ENCODE measurements at regions not wholly inside any gene's neighbourhood (a gene's known extent, or its start where the extent isn't known, plus 50 kb on each side); places are given as distances from the start of the nearest gene placed in this dataset.
"Not testable (repeated sequence)": the region's sequence is repeated elsewhere in the genome, so short reads cannot be mapped to it uniquely, and the experiment has no call there.

GRCh38 chr2:131607056-131607455, 79.4 kb downstream of the CCDC74A start:
- H3K27me3 ChIP-seq (ENCODE audit: control insufficient read depth in 5 of 5, insufficient read depth in 4 of 5, low read length in 5 of 5); H3K9ac ChIP-seq (ENCODE audit: low read length in 5 of 5); H3K4me3 ChIP-seq (ENCODE audit: low read depth in 1 of 5, low read length in 5 of 5); H3K27ac ChIP-seq (ENCODE audit: low read depth, low read length); H3K36me3 ChIP-seq (ENCODE audit: control insufficient read depth in 5 of 5, insufficient read depth in 5 of 5, low read length in 5 of 5); H3K4me1 ChIP-seq (ENCODE audit: control insufficient read depth in 5 of 5, insufficient read depth in 5 of 5, low read length in 5 of 5); H3K9me3 ChIP-seq (ENCODE audit: control insufficient read depth in 5 of 5, low read length in 5 of 5): not testable (repeated sequence)

- not testable (repeated sequence) for H3K4me3 ChIP-seq (ENCODE audit: low read depth in 1 of 5, low read length in 5 of 5); H3K36me3 ChIP-seq (ENCODE audit: control insufficient read depth in 5 of 5, insufficient read depth in 5 of 5, low read length in 5 of 5); H3K9me3 ChIP-seq (ENCODE audit: control insufficient read depth in 5 of 5, low read length in 5 of 5); H3K9ac ChIP-seq (ENCODE audit: low read length in 5 of 5); H3K27ac ChIP-seq (ENCODE audit: low read depth, low read length); H3K27me3 ChIP-seq (ENCODE audit: control insufficient read depth in 5 of 5, insufficient read depth in 4 of 5, low read length in 5 of 5); H3K4me1 ChIP-seq (ENCODE audit: control insufficient read depth in 5 of 5, insufficient read depth in 5 of 5, low read length in 5 of 5)
Measured at GRCh38 chr2:131614539-131614938, 86.9 kb downstream of the CCDC74A start.

- H3K36me3 ChIP-seq (ENCODE audit: control insufficient read depth in 5 of 5, insufficient read depth in 5 of 5, low read length in 5 of 5); H3K4me1 ChIP-seq (ENCODE audit: control insufficient read depth in 5 of 5, insufficient read depth in 5 of 5, low read length in 5 of 5); H3K27me3 ChIP-seq (ENCODE audit: control insufficient read depth in 5 of 5, insufficient read depth in 4 of 5, low read length in 5 of 5); H3K9ac ChIP-seq (ENCODE audit: low read length in 5 of 5); H3K27ac ChIP-seq (ENCODE audit: low read depth, low read length); H3K9me3 ChIP-seq (ENCODE audit: control insufficient read depth in 5 of 5, low read length in 5 of 5); H3K4me3 ChIP-seq (ENCODE audit: low read depth in 1 of 5, low read length in 5 of 5): not testable (repeated sequence)
Measured at GRCh38 chr2:131618320-131618719, 90.6 kb downstream of the CCDC74A start.

- H3K4me3 ChIP-seq (ENCODE audit: low read depth in 1 of 5, low read length in 5 of 5); H3K9ac ChIP-seq (ENCODE audit: low read length in 5 of 5); H3K9me3 ChIP-seq (ENCODE audit: control insufficient read depth in 5 of 5, low read length in 5 of 5); H3K4me1 ChIP-seq (ENCODE audit: control insufficient read depth in 5 of 5, insufficient read depth in 5 of 5, low read length in 5 of 5); H3K27ac ChIP-seq (ENCODE audit: low read depth, low read length); H3K27me3 ChIP-seq (ENCODE audit: control insufficient read depth in 5 of 5, insufficient read depth in 4 of 5, low read length in 5 of 5); H3K36me3 ChIP-seq (ENCODE audit: control insufficient read depth in 5 of 5, insufficient read depth in 5 of 5, low read length in 5 of 5): not testable (repeated sequence)
Measured at GRCh38 chr2:131622874-131623273, 95.2 kb downstream of the CCDC74A start.

GRCh38 chr2:131626011-131626410, 98.3 kb downstream of the CCDC74A start:
- not testable (repeated sequence) for H3K9me3 ChIP-seq (ENCODE audit: control insufficient read depth in 5 of 5, low read length in 5 of 5); H3K27me3 ChIP-seq (ENCODE audit: control insufficient read depth in 5 of 5, insufficient read depth in 4 of 5, low read length in 5 of 5); H3K9ac ChIP-seq (ENCODE audit: low read length in 5 of 5); H3K4me3 ChIP-seq (ENCODE audit: low read depth in 1 of 5, low read length in 5 of 5); H3K36me3 ChIP-seq (ENCODE audit: control insufficient read depth in 5 of 5, insufficient read depth in 5 of 5, low read length in 5 of 5); H3K4me1 ChIP-seq (ENCODE audit: control insufficient read depth in 5 of 5, insufficient read depth in 5 of 5, low read length in 5 of 5); H3K27ac ChIP-seq (ENCODE audit: low read depth, low read length)

GRCh38 chr2:131626565-131626964, 98.9 kb downstream of the CCDC74A start:
- H3K9ac ChIP-seq (ENCODE audit: low read length in 5 of 5); H3K9me3 ChIP-seq (ENCODE audit: control insufficient read depth in 5 of 5, low read length in 5 of 5); H3K36me3 ChIP-seq (ENCODE audit: control insufficient read depth in 5 of 5, insufficient read depth in 5 of 5, low read length in 5 of 5); H3K27ac ChIP-seq (ENCODE audit: low read depth, low read length); H3K4me1 ChIP-seq (ENCODE audit: control insufficient read depth in 5 of 5, insufficient read depth in 5 of 5, low read length in 5 of 5); H3K27me3 ChIP-seq (ENCODE audit: control insufficient read depth in 5 of 5, insufficient read depth in 4 of 5, low read length in 5 of 5); H3K4me3 ChIP-seq (ENCODE audit: low read depth in 1 of 5, low read length in 5 of 5): not testable (repeated sequence)

- H3K4me1 ChIP-seq (ENCODE audit: control insufficient read depth in 5 of 5, insufficient read depth in 5 of 5, low read length in 5 of 5); H3K4me3 ChIP-seq (ENCODE audit: low read depth in 1 of 5, low read length in 5 of 5); H3K36me3 ChIP-seq (ENCODE audit: control insufficient read depth in 5 of 5, insufficient read depth in 5 of 5, low read length in 5 of 5); H3K27ac ChIP-seq (ENCODE audit: low read depth, low read length); H3K9ac ChIP-seq (ENCODE audit: low read length in 5 of 5); H3K9me3 ChIP-seq (ENCODE audit: control insufficient read depth in 5 of 5, low read length in 5 of 5); H3K27me3 ChIP-seq (ENCODE audit: control insufficient read depth in 5 of 5, insufficient read depth in 4 of 5, low read length in 5 of 5): not testable (repeated sequence)
Measured at GRCh38 chr2:131627777-131628176, 100.1 kb downstream of the CCDC74A start.

- H3K27me3 ChIP-seq (ENCODE audit: control insufficient read depth in 5 of 5, insufficient read depth in 4 of 5, low read length in 5 of 5), result not testable (repeated sequence)
Measured at GRCh38 chr2:131631648-131632047, 104.0 kb downstream of the CCDC74A start.

GRCh38 chr2:131633405-131633804, 105.7 kb downstream of the CCDC74A start:
- H3K9me3 ChIP-seq (ENCODE audit: control insufficient read depth in 5 of 5, low read length in 5 of 5); H3K4me1 ChIP-seq (ENCODE audit: control insufficient read depth in 5 of 5, insufficient read depth in 5 of 5, low read length in 5 of 5); H3K36me3 ChIP-seq (ENCODE audit: control insufficient read depth in 5 of 5, insufficient read depth in 5 of 5, low read length in 5 of 5); H3K27me3 ChIP-seq (ENCODE audit: control insufficient read depth in 5 of 5, insufficient read depth in 4 of 5, low read length in 5 of 5); H3K9ac ChIP-seq (ENCODE audit: low read length in 5 of 5); H3K27ac ChIP-seq (ENCODE audit: low read depth, low read length); H3K4me3 ChIP-seq (ENCODE audit: low read depth in 1 of 5, low read length in 5 of 5): not testable (repeated sequence)

More at GRCh38 chr2:131631648-131632047, 104.0 kb downstream of the CCDC74A start:
- H3K27ac ChIP-seq (ENCODE audit: low read depth, low read length); H3K9me3 ChIP-seq (ENCODE audit: control insufficient read depth in 5 of 5, low read length in 5 of 5); H3K4me1 ChIP-seq (ENCODE audit: control insufficient read depth in 5 of 5, insufficient read depth in 5 of 5, low read length in 5 of 5); H3K36me3 ChIP-seq (ENCODE audit: control insufficient read depth in 5 of 5, insufficient read depth in 5 of 5, low read length in 5 of 5); H3K9ac ChIP-seq (ENCODE audit: low read length in 5 of 5); H3K4me3 ChIP-seq (ENCODE audit: low read depth in 1 of 5, low read length in 5 of 5): not testable (repeated sequence)

GRCh38 chr2:131633827-131634695, 106.4 kb downstream of the CCDC74A start:
- not testable (repeated sequence) for H3K9ac ChIP-seq (ENCODE audit: low read length in 5 of 5); H3K27me3 ChIP-seq (ENCODE audit: control insufficient read depth in 5 of 5, insufficient read depth in 4 of 5, low read length in 5 of 5); H3K9me3 ChIP-seq (ENCODE audit: control insufficient read depth in 5 of 5, low read length in 5 of 5); H3K27ac ChIP-seq (ENCODE audit: low read depth, low read length); H3K36me3 ChIP-seq (ENCODE audit: control insufficient read depth in 5 of 5, insufficient read depth in 5 of 5, low read length in 5 of 5); H3K4me1 ChIP-seq (ENCODE audit: control insufficient read depth in 5 of 5, insufficient read depth in 5 of 5, low read length in 5 of 5); H3K4me3 ChIP-seq (ENCODE audit: low read depth in 1 of 5, low read length in 5 of 5)

GRCh38 chr2:131635611-131636010, 107.9 kb downstream of the CCDC74A start:
- H3K4me1 ChIP-seq (ENCODE audit: control insufficient read depth in 5 of 5, insufficient read depth in 5 of 5, low read length in 5 of 5), result no peaks in the 10 kb centered on the region
- H3K4me3 ChIP-seq (ENCODE audit: low read depth in 1 of 5, low read length in 5 of 5), result no peak overlapping the region

More at GRCh38 chr2:131635611-131636010, 107.9 kb downstream of the CCDC74A start:
- no peaks in the 10 kb centered on the region for H3K9me3 ChIP-seq (ENCODE audit: control insufficient read depth in 5 of 5, low read length in 5 of 5)
- no peak overlapping the region for H3K27ac ChIP-seq (ENCODE audit: low read depth, low read length)
- H3K36me3 ChIP-seq (ENCODE audit: control insufficient read depth in 5 of 5, insufficient read depth in 5 of 5, low read length in 5 of 5), result no peaks in the 10 kb centered on the region
- H3K9ac ChIP-seq (ENCODE audit: low read length in 5 of 5), result no peak overlapping the region
- no peaks in the 10 kb centered on the region for H3K27me3 ChIP-seq (ENCODE audit: control insufficient read depth in 5 of 5, insufficient read depth in 4 of 5, low read length in 5 of 5)
